H1 (cell line): ENCODE measurements at regions not wholly inside any gene's neighbourhood (a gene's known extent, or its start where the extent isn't known, plus 50 kb on each side); places are given as distances from the start of the nearest gene placed in this dataset.

ENCODE experiments used
- CTCF ChIA-PET: fragments of 300-600 bp; sonication (Branson Sonifier 250); formaldehyde crosslinking; loops from one replicate; lab custom pipeline; 2021; ENCODE audit not compliant: partially characterized antibody; lab: Charles Lee
- POLR2A ChIA-PET: fragments of 300-600 bp; sonication (Branson Sonifier 250); formaldehyde crosslinking; loops from one replicate; lab custom pipeline; 2021; ENCODE audit warnings: inconsistent platforms; ENCODE audit not compliant: partially characterized antibody; lab: Charles Lee
- DNase-seq, 2 experiments: peaks; one replicate each; pipeline versions ENCODE4 v3.0.0 to v3.0.0-alpha.2; 2010 to 2022; ENCODE audit warnings: low spot score in 2 of 2, low read depth in 1 of 2, mixed read lengths in 1 of 2
- FAIRE-seq: peaks from 2 replicates; lab custom pipeline; 2011; peaks lifted over from hg19 to GRCh38; lab: Jason Lieb, UNC
- H2AFZ ChIP-seq: 2 replicates; pipeline ENCODE4 v1.8.1; 2012; ENCODE audit warnings: low read length, inconsistent platforms
- H2AK5ac ChIP-seq: 2 replicates; pipeline ENCODE4 v1.6.1; 2013; ENCODE audit warnings: low read depth, low read length
- H2BK120ac ChIP-seq: replicated peaks from 2 replicates; pipeline ENCODE3; 2013; ENCODE audit warnings: low read depth, low read length, inconsistent platforms
- H2BK12ac ChIP-seq: 2 replicates; pipeline ENCODE4 v1.6.1; 2013; ENCODE audit warnings: low read depth, low read length
- H2BK15ac ChIP-seq: 2 replicates; pipeline ENCODE4 v1.6.1; 2013; ENCODE audit warnings: low read length
- H2BK20ac ChIP-seq: 2 replicates; pipeline ENCODE4 v1.6.1; 2013; ENCODE audit warnings: low read length
- H2BK5ac ChIP-seq: 2 replicates; pipeline ENCODE4 v1.6.1; 2013; ENCODE audit warnings: low read depth, low read length
- H3K14ac ChIP-seq: 2 replicates; pipeline ENCODE4 v1.6.1; 2013; ENCODE audit warnings: inconsistent platforms; ENCODE audit not compliant: insufficient read length
- H3K18ac ChIP-seq: 2 replicates; pipeline ENCODE4 v1.6.1; 2013; ENCODE audit warnings: low read length; ENCODE audit errors: extremely low read depth
- H3K23ac ChIP-seq: 2 replicates; pipeline ENCODE4 v1.6.1; 2013; ENCODE audit warnings: inconsistent platforms; ENCODE audit not compliant: insufficient read length
- H3K23me2 ChIP-seq: 2 replicates; pipeline ENCODE4 v1.6.1; 2013; ENCODE audit warnings: low read depth, low read length
- H3K27ac ChIP-seq: 2 replicates; pipeline ENCODE4 v1.6.1; 2011; ENCODE audit warnings: low read depth, low read length, inconsistent platforms
- H3K27me3 ChIP-seq, 4 experiments: replicated peaks in 1 of 4; 1 replicate in 1 of 4; 2 replicates in 3 of 4; pipeline versions ENCODE4 v1.6.1 to v1.8.1; 2011 to 2013; ENCODE audit warnings: low read length in 3 of 4, mild to moderate bottlenecking in 3 of 4, inconsistent platforms in 2 of 4, mixed read lengths in 2 of 4, moderate library complexity in 1 of 4; ENCODE audit not compliant: control insufficient read depth in 3 of 4, insufficient read depth in 3 of 4; ENCODE audit errors: extremely low read depth in 1 of 4
- H3K36me3 ChIP-seq, 4 experiments: 2 replicates each; pipeline versions ENCODE4 v1.6.1 to v1.8.1; 2011 to 2013; ENCODE audit warnings: mild to moderate bottlenecking in 4 of 4, low read length in 3 of 4, moderate library complexity in 2 of 4, control low read depth in 1 of 4, inconsistent platforms in 1 of 4; ENCODE audit not compliant: insufficient read depth in 4 of 4, control insufficient read depth in 2 of 4
- H3K4ac ChIP-seq: replicated peaks from 2 replicates; pipeline ENCODE3; 2013; ENCODE audit warnings: low read length, low read depth, mixed read lengths, inconsistent platforms; ENCODE audit not compliant: insufficient read length
- H3K4me1 ChIP-seq, 4 experiments: replicated peaks in 1 of 4; 1 replicate in 1 of 4; 2 replicates in 3 of 4; pipeline versions ENCODE4 v1.6.1 to v1.8.1; 2011 to 2013; ENCODE audit warnings: low read length in 3 of 4, inconsistent platforms in 2 of 4, mixed read lengths in 1 of 4; ENCODE audit not compliant: insufficient read depth in 4 of 4, control insufficient read depth in 3 of 4
- H3K4me2 ChIP-seq, 2 experiments: 2 replicates each; pipeline versions ENCODE4 v1.6.1 to v1.8.1; 2011 to 2013; ENCODE audit warnings: low read depth in 2 of 2, low read length in 2 of 2, control low read depth in 1 of 2, inconsistent platforms in 1 of 2, mild to moderate bottlenecking in 1 of 2; ENCODE audit not compliant: insufficient read depth in 1 of 2
- H3K4me3 ChIP-seq, 4 experiments: fragments of 200-600, 300-600 bp in 1 of 4; sonication (generic), shearing (Covaris generic), sonication (Bioruptor Twin) in 1 of 4; 2 replicates each; pipeline versions ENCODE4 v1.5.1 to v1.8.1; 2011 to 2016; ENCODE audit warnings: low read length in 4 of 4, low read depth in 3 of 4, control low read depth in 2 of 4, inconsistent platforms in 2 of 4, mild to moderate bottlenecking in 2 of 4, mixed read lengths in 1 of 4, moderate library complexity in 1 of 4; ENCODE audit not compliant: insufficient read depth in 2 of 4; ENCODE audit errors: extremely low read depth in 1 of 4
- H3K56ac ChIP-seq: replicated peaks from 2 replicates; pipeline ENCODE3; 2013; ENCODE audit warnings: low read depth, mild to moderate bottlenecking, mixed read lengths, low read length, inconsistent platforms; ENCODE audit not compliant: insufficient read length
- H3K79me1 ChIP-seq: 2 replicates; pipeline ENCODE4 v1.6.1; 2013; ENCODE audit warnings: low read depth, low read length, control low read depth
- H3K79me2 ChIP-seq, 2 experiments: 2 replicates each; pipeline versions ENCODE4 v1.6.1 to v1.8.1; 2012 to 2013; ENCODE audit warnings: low read length in 2 of 2, mild to moderate bottlenecking in 2 of 2, inconsistent platforms in 1 of 2; ENCODE audit not compliant: insufficient read depth in 2 of 2, control insufficient read depth in 1 of 2
- H3K9ac ChIP-seq, 4 experiments: replicated peaks in 1 of 4; 1 replicate in 1 of 4; 2 replicates in 3 of 4; pipeline versions ENCODE4 v1.6.1 to v1.8.1; 2011 to 2013; ENCODE audit warnings: low read depth in 3 of 4, low read length in 3 of 4, control low read depth in 2 of 4, mild to moderate bottlenecking in 2 of 4, moderate library complexity in 2 of 4, inconsistent platforms in 1 of 4; ENCODE audit errors: extremely low read depth in 1 of 4
- H3K9me3 ChIP-seq, 2 experiments: 2 replicates each; pipeline versions ENCODE4 v1.6.1 to v1.8.1; 2012 to 2013; ENCODE audit warnings: mild to moderate bottlenecking in 2 of 2, moderate library complexity in 2 of 2, control low read depth in 1 of 2, inconsistent platforms in 1 of 2, low read depth in 1 of 2, low read length in 1 of 2, mixed read lengths in 1 of 2; ENCODE audit not compliant: insufficient read depth in 2 of 2
- H4K20me1 ChIP-seq, 2 experiments: replicated peaks in 1 of 2; 2 replicates each; pipeline versions ENCODE3 to v1.8.1; 2011 to 2013; ENCODE audit warnings: inconsistent platforms in 2 of 2, low read length in 2 of 2, mild to moderate bottlenecking in 1 of 2; ENCODE audit not compliant: insufficient read depth in 2 of 2, control insufficient read depth in 1 of 2
- H4K5ac ChIP-seq: 2 replicates; pipeline ENCODE4 v1.6.1; 2013; ENCODE audit warnings: low read length, low read depth, mixed read lengths, inconsistent platforms; ENCODE audit not compliant: insufficient read length
- H4K8ac ChIP-seq: 2 replicates; pipeline ENCODE4 v1.8.0; 2013; ENCODE audit warnings: mild to moderate bottlenecking, moderate library complexity, low read length, inconsistent platforms; ENCODE audit not compliant: insufficient read depth; ENCODE audit errors: extremely low read depth
- H4K91ac ChIP-seq: replicated peaks from 2 replicates; pipeline ENCODE3; 2013; ENCODE audit warnings: low read length, mixed read lengths, inconsistent platforms; ENCODE audit not compliant: insufficient read length
- BACH1 ChIP-seq: IDR thresholded peaks from 2 replicates; pipeline ENCODE4 v1.6.1; 2012; ENCODE audit warnings: low read length, improper control_type of control experiment
- CREB1 ChIP-seq: IDR thresholded peaks from 2 replicates; pipeline ENCODE4 v1.6.1; 2012; ENCODE audit warnings: inconsistent platforms
- GABPA ChIP-seq: IDR thresholded peaks from 2 replicates; pipeline ENCODE4 v1.6.1; 2011; ENCODE audit warnings: mild to moderate bottlenecking, low read length, moderate library complexity, borderline replicate concordance; ENCODE audit not compliant: insufficient read depth
- KDM1A ChIP-seq: fragments of 200-600, 300-600 bp; sonication (generic); IDR thresholded peaks from 2 replicates; pipeline ENCODE4 v1.7.1; 2016; ENCODE audit warnings: mild to moderate bottlenecking, low read length, borderline replicate concordance
- PHF8 ChIP-seq: fragments of 200-600 bp; sonication (generic); conservative IDR thresholded peaks from 2 replicates; pipeline ENCODE4 v1.7.1; 2012; ENCODE audit warnings: low read depth, mild to moderate bottlenecking, inconsistent platforms, low read length, moderate library complexity
- POLR2A ChIP-seq, 2 experiments: IDR thresholded peaks; 1 replicate in 1 of 2; 2 replicates in 1 of 2; pipeline ENCODE4 v1.6.1; 2011; ENCODE audit warnings: low read depth in 2 of 2, low read length in 2 of 2, mild to moderate bottlenecking in 2 of 2; ENCODE audit errors: control extremely low read depth in 1 of 2
- RXRA ChIP-seq: IDR thresholded peaks from 2 replicates; pipeline ENCODE4 v1.6.1; 2011; ENCODE audit warnings: low read depth, mild to moderate bottlenecking, low read length, moderate library complexity; ENCODE audit not compliant: insufficient read depth
- SIN3A ChIP-seq, 2 experiments: IDR thresholded peaks in 1 of 2; conservative IDR thresholded peaks in 1 of 2; 2 replicates each; pipeline ENCODE4 v1.6.1; 2011 to 2012; ENCODE audit warnings: low read length in 2 of 2, improper control_type of control experiment in 1 of 2, low read depth in 1 of 2, mild to moderate bottlenecking in 1 of 2
- SIX5 ChIP-seq: IDR thresholded peaks from 2 replicates; pipeline ENCODE4 v1.6.1; 2011; ENCODE audit warnings: mild to moderate bottlenecking, low read depth, low read length
- TCF12 ChIP-seq: IDR thresholded peaks from 2 replicates; pipeline ENCODE4 v1.6.1; 2011; ENCODE audit warnings: low read depth, mild to moderate bottlenecking, low read length
- WGBS, 2 experiments: shearing (Covaris generic) in 1 of 2; methylation state at CpG; one replicate each; pipeline versions ENCODE4 v1.1.6 to v1.1.7; 2013 to 2015; ENCODE audit warnings: low lambda C conversion rate in 2 of 2, mixed read lengths in 2 of 2, inconsistent platforms in 1 of 2, low coverage in 1 of 2, missing lambda C conversion rate in 1 of 2; ENCODE audit not compliant: insufficient replicate concordance in 2 of 2, insufficient coverage in 1 of 2, insufficient read length in 1 of 2; ENCODE audit errors: extremely low coverage in 1 of 2, missing lambda C conversion rate in 1 of 2; 5-methylcytosine and 5-hydroxymethylcytosine counted together
- TF ChIP-seq, protein P1 (sequence below): IDR thresholded peaks from 2 replicates; pipeline ENCODE4 v1.6.1; 2011; ENCODE audit warnings: low read depth, mild to moderate bottlenecking, low read length; ENCODE audit not compliant: insufficient read depth

DNA sequence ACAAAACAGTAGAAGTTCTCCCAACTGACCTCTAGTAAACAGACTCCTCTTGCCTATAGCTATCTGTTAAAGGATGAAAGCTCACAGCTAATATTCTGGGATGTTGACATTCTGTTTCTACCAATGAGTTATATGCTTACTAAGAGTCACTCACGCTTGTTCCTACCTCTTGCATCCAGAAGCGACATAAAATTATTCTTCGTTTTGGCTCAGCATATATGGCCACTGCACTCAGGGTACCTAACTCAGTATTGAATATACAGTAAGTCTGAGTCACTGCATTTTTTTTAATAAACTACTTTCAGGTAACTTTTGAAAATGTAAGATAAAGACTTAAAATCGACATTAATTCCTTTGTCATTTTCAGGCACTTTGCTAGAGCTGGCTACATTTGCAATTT lies 214.4 kb upstream of the STXBP5 start (continued):
- TF ChIP-seq POLR2A (IDR thresholded peaks at IDR 0.05; ENCODE audit: control extremely low read depth in 1 of 2, low read depth in 2 of 2, low read length in 2 of 2), result no peak
- TF ChIP-seq, all 59 proteins: peak for 0

DNA sequence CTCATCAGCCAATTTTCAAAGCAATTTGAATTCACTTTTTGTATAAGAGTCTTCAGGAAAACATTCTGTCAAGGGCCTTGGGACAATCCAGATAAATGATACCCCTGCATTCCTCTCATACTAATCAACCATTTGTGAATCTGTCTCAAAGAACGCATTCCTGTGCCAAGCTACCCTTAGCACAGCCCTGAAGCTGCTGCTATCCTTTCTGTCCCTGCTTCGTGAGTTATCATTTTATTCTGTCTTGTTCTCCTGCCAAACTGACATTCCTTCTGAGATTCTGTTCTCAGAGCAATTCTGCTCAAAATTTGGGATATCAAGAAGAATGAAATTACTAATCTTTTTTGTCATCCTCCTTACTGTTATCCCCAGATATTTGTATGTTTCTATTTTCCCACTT lies 213.9 kb upstream of the STXBP5 start:
- no peak overlapping the region for H2AFZ ChIP-seq
- 92% methylated on average over 2 of the region's 2 CpGs; no CpG with 5 or more reads in 1 of the 2 experiments for WGBS, 2 experiments
- H3K4me3 ChIP-seq, result no peak overlapping the region
- no peak overlapping the region for H3K27ac ChIP-seq
- H4K20me1 ChIP-seq, result no peaks in the 10 kb centered on the region
- H2BK120ac ChIP-seq, result no peak overlapping the region
- no peak overlapping the region for H2BK15ac ChIP-seq
- H2AK5ac ChIP-seq, result no peak overlapping the region
- no peaks in the 10 kb centered on the region for H3K23me2 ChIP-seq
- no peak overlapping the region for H3K4ac ChIP-seq
- no peak for DNase-seq
- CTCF ChIA-PET, result interaction anchor here (0.7 to 0.9 kb wide), 2 partner anchors 11 to 15 kb away, joined by 3 read pairs; no protein-coding TSS in a partner anchor
- no peak overlapping the region for H2BK20ac ChIP-seq
- H4K5ac ChIP-seq, result no peak overlapping the region
- H3K4me1 ChIP-seq, result no peaks in the 10 kb centered on the region
- no peak overlapping the region for H3K4me2 ChIP-seq
- H3K9me3 ChIP-seq, result no peaks in the 10 kb centered on the region
- no peak overlapping the region for H3K9ac ChIP-seq
- no peaks in the 10 kb centered on the region for H3K36me3 ChIP-seq
- no peak overlapping the region for H3K56ac ChIP-seq
- H3K79me1 ChIP-seq, result no peaks in the 10 kb centered on the region
- no peaks in the 10 kb centered on the region for H3K27me3 ChIP-seq
- H3K23ac ChIP-seq, result no peak overlapping the region
- no peak overlapping the region for H4K8ac ChIP-seq
- H4K91ac ChIP-seq, result no peak overlapping the region
- H2BK5ac ChIP-seq, result no peak overlapping the region
- no peak overlapping the region for H3K14ac ChIP-seq
- POLR2A ChIA-PET, result no interaction called here
- no peaks in the 10 kb centered on the region for H3K79me2 ChIP-seq
- no peak overlapping the region for H3K18ac ChIP-seq
- no peak for FAIRE-seq
- no peak overlapping the region for H2BK12ac ChIP-seq
- TF ChIP-seq KDM1A (no peak), PHF8 (no peak), TCF12 (no peak), BACH1 (no peak), SIN3A (conservative IDR thresholded peaks at IDR 0.05 in 1 of 2, IDR thresholded peaks at IDR 0.05 in 1 of 2; ENCODE audit: low read depth in 1 of 2, low read length in 2 of 2) (no peak), SIX5 (no peak), GABPA (no peak), CREB1 (no peak), RXRA (no peak)
- TF ChIP-seq, protein P1, sequence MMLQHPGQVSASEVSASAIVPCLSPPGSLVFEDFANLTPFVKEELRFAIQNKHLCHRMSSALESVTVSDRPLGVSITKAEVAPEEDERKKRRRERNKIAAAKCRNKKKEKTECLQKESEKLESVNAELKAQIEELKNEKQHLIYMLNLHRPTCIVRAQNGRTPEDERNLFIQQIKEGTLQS, result no peak
